Pancreas (tissue), 10 donors: ENCODE measurements at regions not wholly inside any gene's neighbourhood (a gene's known extent, or its start where the extent isn't known, plus 50 kb on each side); places are given as distances from the start of the nearest gene placed in this dataset.

Experiments used
- ATAC-seq, 4 donors: fragments of 200-7000 bp; cut with Tn5 transposase; one replicate each; pipeline versions ENCODE4 v1.8.0 to v1.9.1; 2020; ENCODE audit warnings: mild to moderate bottlenecking in 4 of 4, moderate library complexity in 4 of 4
- DNase-seq, 6 donors: peaks; one replicate each; pipeline ENCODE4 v3.0.0-alpha.2; 2020
- FAIRE-seq: peaks from 2 replicates; lab custom pipeline; 2012; peaks lifted over from hg19 to GRCh38; lab: Jason Lieb, UNC
- H3K27ac ChIP-seq, 4 donors: fragments of 200-600 bp; sonication (generic); 1 replicate in 3 of 4; 2 replicates in 1 of 4; pipeline versions ENCODE4 v1.5.0 to v1.8.0; 2020
- H3K27me3 ChIP-seq, 4 donors: fragments of 200-600 bp; one replicate each; pipeline ENCODE4 v1.8.0; 2021
- H3K36me3 ChIP-seq, 3 donors: fragments of 200-600 bp; sonication (generic) in 1 of 3; one replicate each; pipeline versions ENCODE4 v1.5.0 to v1.8.0; 2020 to 2021
- H3K4me1 ChIP-seq, 3 donors: fragments of 200-600 bp; one replicate each; pipeline ENCODE4 v1.8.0; 2021
- H3K4me3 ChIP-seq, 4 donors: fragments of 200-600 bp; sonication (generic) in 2 of 4; one replicate each; pipeline versions ENCODE4 v1.5.0 to v1.8.0; 2020 to 2021
- H3K9me3 ChIP-seq, 4 donors: fragments of 200-600 bp; one replicate each; pipeline ENCODE4 v1.8.0; 2021
- WGBS, 2 donors: extraction: QIAGEN DNeasy Blood & Tissue Kit; methylation state at CpG; one replicate each; pipeline ENCODE4 v1.1.7; 2013; 5-methylcytosine and 5-hydroxymethylcytosine counted together
- intact Hi-C, 3 donors: fragments of 100-400 bp; cut with DNase I; formaldehyde crosslinking; loops; one replicate each; pipeline versions ENCODE4 v1.11.1 to v1.14.2; 2022
- TF ChIP-seq, protein P1 (sequence below), 4 donors: fragments of 200-600 bp; sonication (generic) in 3 of 4; IDR thresholded peaks; one replicate each; pipeline versions ENCODE4 v1.5.0 to v1.8.0; 2021; ENCODE audit warnings: antibody characterized with exemption in 4 of 4
- donor health status: healthy with polysubstance abuse.
- donor health status: DM: no; HTN: no; CAD: no; lungs with moderate emphysema.
- donor health status: DM: no; HTN: no; CAD: no.
- donor health status: control.
- donor health status: control.
- donor health status: Bipolar disorder and iron deficiency.
- donor health status: DM: yes; HTN: yes; CAD: no.
- donor health status: DM: no; HTN: no; CAD: no.
- donor health status: DM: no; HTN: no; CAD: no.
- donor health status: DM: yes; HTN: yes; CAD: no.

DNA sequence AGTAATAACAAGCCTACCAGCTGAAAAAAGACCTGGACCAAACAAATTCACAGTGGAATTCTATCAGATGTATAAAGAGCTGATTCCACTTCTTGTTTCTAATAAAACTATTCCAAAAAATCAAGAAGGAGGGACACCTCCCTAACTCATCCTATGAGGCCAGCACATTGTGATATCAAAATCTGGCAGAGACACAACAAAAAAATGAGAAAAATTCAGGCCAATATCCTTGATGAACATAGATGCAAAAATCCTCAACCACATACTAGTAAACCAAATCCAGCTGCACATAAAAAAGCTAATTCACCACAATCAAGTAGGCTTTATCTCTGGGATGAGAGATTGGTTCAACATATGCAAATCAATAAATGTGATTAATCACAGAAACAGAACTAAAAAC lies 147.9 kb upstream of the NEIL3 start:
- H3K4me1 ChIP-seq = no peaks in the 10 kb centered on the region
- no peak overlapping the region for H3K27ac ChIP-seq
- intact Hi-C loops = no loop called here
- H3K4me3 ChIP-seq = no peak overlapping the region
- DNase-seq (no peak), ATAC-seq (no peak), FAIRE-seq (no peak)
- H3K36me3 ChIP-seq = no peaks in the 10 kb centered on the region
- no peaks in the 10 kb centered on the region for H3K9me3 ChIP-seq
- H3K27me3 ChIP-seq = no peaks in the 10 kb centered on the region
- TF ChIP-seq, protein P1, sequence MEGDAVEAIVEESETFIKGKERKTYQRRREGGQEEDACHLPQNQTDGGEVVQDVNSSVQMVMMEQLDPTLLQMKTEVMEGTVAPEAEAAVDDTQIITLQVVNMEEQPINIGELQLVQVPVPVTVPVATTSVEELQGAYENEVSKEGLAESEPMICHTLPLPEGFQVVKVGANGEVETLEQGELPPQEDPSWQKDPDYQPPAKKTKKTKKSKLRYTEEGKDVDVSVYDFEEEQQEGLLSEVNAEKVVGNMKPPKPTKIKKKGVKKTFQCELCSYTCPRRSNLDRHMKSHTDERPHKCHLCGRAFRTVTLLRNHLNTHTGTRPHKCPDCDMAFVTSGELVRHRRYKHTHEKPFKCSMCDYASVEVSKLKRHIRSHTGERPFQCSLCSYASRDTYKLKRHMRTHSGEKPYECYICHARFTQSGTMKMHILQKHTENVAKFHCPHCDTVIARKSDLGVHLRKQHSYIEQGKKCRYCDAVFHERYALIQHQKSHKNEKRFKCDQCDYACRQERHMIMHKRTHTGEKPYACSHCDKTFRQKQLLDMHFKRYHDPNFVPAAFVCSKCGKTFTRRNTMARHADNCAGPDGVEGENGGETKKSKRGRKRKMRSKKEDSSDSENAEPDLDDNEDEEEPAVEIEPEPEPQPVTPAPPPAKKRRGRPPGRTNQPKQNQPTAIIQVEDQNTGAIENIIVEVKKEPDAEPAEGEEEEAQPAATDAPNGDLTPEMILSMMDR (IDR thresholded peaks at IDR 0.05) = no peak

DNA sequence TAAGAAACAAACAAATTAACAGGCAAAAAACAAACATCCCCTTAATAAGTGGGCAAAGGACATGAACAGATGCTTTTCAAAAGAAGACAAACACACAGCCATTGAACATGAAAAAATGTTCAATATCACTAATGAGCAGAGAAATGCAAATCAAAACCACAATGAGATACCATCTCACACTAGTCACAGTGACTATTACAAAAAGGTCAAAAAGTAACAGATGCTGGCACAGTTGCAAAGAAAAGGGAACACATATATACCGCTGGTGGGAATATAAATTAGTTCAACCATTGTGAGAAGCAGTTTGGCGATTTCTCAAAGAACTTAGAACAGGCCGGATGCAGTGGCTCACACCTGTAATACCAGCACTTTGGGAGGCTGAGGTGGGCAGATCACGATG lies 146.1 kb upstream of the NEIL3 start:
- Histone ChIP-seq H3K27me3 (no peaks in the 10 kb centered on the region), H3K9me3 (no peaks in the 10 kb centered on the region), H3K4me1 (no peaks in the 10 kb centered on the region), H3K4me3 (no peak overlapping the region), H3K36me3 (no peaks in the 10 kb centered on the region), H3K27ac (no peak overlapping the region)
- WGBS, 2 donors = 85 to 97% methylated on average over 4 of the region's 4 CpGs
- intact Hi-C loops = no loop called here
- DNase-seq (no peak), FAIRE-seq (no peak), ATAC-seq (no peak)
- TF ChIP-seq, protein P1 (IDR thresholded peaks at IDR 0.05) = no peak

DNA sequence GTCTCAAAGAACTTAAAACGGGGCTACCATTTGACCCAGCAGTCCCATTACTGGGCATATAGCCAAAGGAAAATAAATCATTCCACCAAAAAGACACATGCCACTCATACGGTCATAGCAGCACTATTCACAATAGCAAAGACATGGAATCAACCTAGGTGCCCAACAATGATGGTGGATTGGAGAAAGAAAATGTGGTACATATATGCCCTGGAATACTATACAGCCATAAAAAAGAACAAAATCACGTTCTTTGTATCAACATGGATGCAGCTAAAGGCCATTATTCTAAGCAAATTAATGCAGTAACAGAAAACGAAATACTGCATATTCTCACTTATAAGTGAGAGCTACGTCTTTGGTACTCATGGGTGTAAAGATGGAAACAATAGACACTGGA lies 138.1 kb upstream of the NEIL3 start:
- TF ChIP-seq, protein P1 (IDR thresholded peaks at IDR 0.05) = no peak
- intact Hi-C loops = no loop called here

DNA sequence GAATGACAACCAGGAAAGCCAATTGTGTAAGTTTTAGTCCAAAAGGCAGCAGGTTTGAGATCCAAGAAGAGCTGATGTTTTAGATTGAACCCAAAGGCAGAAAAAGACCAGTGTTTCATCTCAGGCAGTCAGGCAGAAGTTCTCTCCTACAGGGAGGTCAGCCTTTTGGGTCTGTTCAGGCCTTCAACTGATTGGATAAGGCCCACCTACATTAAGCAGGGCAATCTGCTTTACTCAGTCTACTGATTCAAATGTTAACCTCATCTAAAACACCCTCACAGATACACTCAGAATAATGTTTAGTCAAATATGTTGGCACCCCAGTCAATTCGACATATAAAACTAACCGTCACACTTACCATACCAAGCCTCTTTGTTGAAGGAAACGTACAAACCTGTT lies 134.2 kb upstream of the NEIL3 start:
- intact Hi-C loops = no loop called here
- H3K9me3 ChIP-seq = no peaks in the 10 kb centered on the region
- WGBS, 2 donors = 76 to 89% methylated on average over 3 of the region's 3 CpGs
- no peaks in the 10 kb centered on the region for H3K27me3 ChIP-seq
- H3K4me3 ChIP-seq = no peak overlapping the region
- DNase-seq = no peak
- no peaks in the 10 kb centered on the region for H3K4me1 ChIP-seq
- H3K36me3 ChIP-seq = no peaks in the 10 kb centered on the region
- no peak for ATAC-seq
- H3K27ac ChIP-seq = no peak overlapping the region
- FAIRE-seq = no peak
- TF ChIP-seq, protein P1 (IDR thresholded peaks at IDR 0.05) = no peak

More for the DNA sequence above, 138.1 kb upstream of the NEIL3 start:
- DNase-seq (no peak), ATAC-seq (no peak), FAIRE-seq (no peak)
- no peaks in the 10 kb centered on the region for H3K4me1 ChIP-seq
- H3K36me3 ChIP-seq = no peaks in the 10 kb centered on the region
- WGBS, 2 donors = 60 to 61% methylated on average over 5 of the region's 5 CpGs
- H3K9me3 ChIP-seq = no peaks in the 10 kb centered on the region
- no peak overlapping the region for H3K4me3 ChIP-seq
- no peaks in the 10 kb centered on the region for H3K27me3 ChIP-seq
- H3K27ac ChIP-seq = no peak overlapping the region

DNA sequence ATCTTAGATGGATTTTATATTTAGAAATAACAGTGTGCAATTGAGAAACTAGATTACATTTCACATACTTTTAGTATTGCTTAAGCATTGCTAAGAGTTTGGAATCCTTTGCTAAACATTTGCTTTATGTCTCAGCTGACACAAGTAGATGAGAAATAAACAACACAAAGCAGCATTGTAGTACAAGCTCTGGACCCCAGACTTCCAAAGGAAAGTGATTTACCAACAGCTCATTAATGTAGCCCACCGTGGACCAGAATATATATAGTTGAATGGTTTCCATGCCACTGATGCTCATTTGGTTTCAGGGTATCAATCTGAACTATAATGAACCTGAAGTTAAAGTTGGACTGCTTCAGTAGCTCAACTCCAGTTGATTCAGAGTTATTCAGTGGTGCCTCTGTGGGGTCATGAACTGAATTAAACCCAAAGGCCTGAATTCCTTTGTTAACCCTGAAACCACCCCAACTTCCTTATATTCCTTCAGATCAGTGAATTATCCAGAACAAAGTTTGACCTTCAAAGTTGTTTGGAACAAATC lies 132.1 kb upstream of the NEIL3 start:
- WGBS, 2 donors = 30 to 48% methylated on average over 1 of the region's 1 CpG
- FAIRE-seq (no peak), ATAC-seq (peak; percentile 25 to 76 (median 60)), DNase-seq (no peak)
- Histone ChIP-seq H3K36me3 (no peaks in the 10 kb centered on the region), H3K4me1 (no peaks in the 10 kb centered on the region), H3K27ac (no peak overlapping the region), H3K27me3 (no peaks in the 10 kb centered on the region), H3K4me3 (no peak overlapping the region), H3K9me3 (no peaks in the 10 kb centered on the region)
- TF ChIP-seq, protein P1 (IDR thresholded peaks at IDR 0.05) = no peak
- intact Hi-C loops = no loop called here
